IMR-90 (cell line): ENCODE measurements at regions not wholly inside any gene's neighbourhood (a gene's known extent, or its start where the extent isn't known, plus 50 kb on each side); places are given as distances from the start of the nearest gene placed in this dataset.

Experiments used
- ATAC-seq: fragments of 200-7000 bp; cut with Tn5 transposase; 2 replicates; pipeline ENCODE4 v1.9.1; 2020; ENCODE audit warnings: low read depth, mild to moderate bottlenecking, moderate library complexity
- BruUV-seq: library from RNA; stranded (reverse); fragments of 400-500 nt; replicated peaks from 2 replicates; lab custom pipeline; 2021; lab: Mats Ljungman, UMichigan
- CTCF ChIA-PET: fragments of 300-600 bp; formaldehyde crosslinking; extraction: SDS; loops from one replicate; lab custom pipeline; 2021; ENCODE audit warnings: antibody characterized with exemption; lab: Yijun Ruan, JAX
- POLR2A ChIA-PET: fragments of 300-600 bp; sonication (Branson Sonifier 250); formaldehyde crosslinking; loops from one replicate; lab custom pipeline; 2022; ENCODE audit warnings: antibody characterized with exemption; ENCODE audit not compliant: unreplicated experiment; lab: Charles Lee
- DNase-seq: peaks from one replicate; pipeline ENCODE4 v3.0.0; 2013
- H2AFZ ChIP-seq: replicated peaks from 2 replicates; pipeline ENCODE3; 2013; ENCODE audit warnings: low read length, mild to moderate bottlenecking; ENCODE audit not compliant: poor library complexity
- H2AK5ac ChIP-seq: 2 replicates; pipeline ENCODE4 v1.6.1; 2013; ENCODE audit warnings: low read depth, low read length, inconsistent platforms
- H2AK9ac ChIP-seq: replicated peaks from 2 replicates; pipeline ENCODE3; 2013; ENCODE audit warnings: mild to moderate bottlenecking, low read depth, low read length, moderate library complexity; ENCODE audit not compliant: poor library complexity
- H2BK120ac ChIP-seq: 2 replicates; pipeline ENCODE4 v1.6.1; 2013; ENCODE audit warnings: low read depth, low read length, inconsistent platforms
- H2BK15ac ChIP-seq: 3 replicates; pipeline ENCODE4 v1.6.1; 2013; ENCODE audit warnings: low read depth, low read length, inconsistent platforms
- H2BK20ac ChIP-seq: 2 replicates; pipeline ENCODE4 v1.6.1; 2013; ENCODE audit warnings: low read depth, mild to moderate bottlenecking, inconsistent platforms, low read length, moderate library complexity
- H2BK5ac ChIP-seq: 2 replicates; pipeline ENCODE4 v1.6.1; 2013; ENCODE audit warnings: mild to moderate bottlenecking, low read depth, low read length, inconsistent platforms; ENCODE audit not compliant: poor library complexity, severe bottlenecking
- H3K14ac ChIP-seq: replicated peaks from 2 replicates; pipeline ENCODE4 v1.6.1; 2013; ENCODE audit warnings: low read depth, low read length, inconsistent platforms
- H3K18ac ChIP-seq: 2 replicates; pipeline ENCODE4 v1.6.1; 2013; ENCODE audit warnings: low read depth, low read length, control low read depth
- H3K23ac ChIP-seq: 2 replicates; pipeline ENCODE4 v1.6.1; 2013; ENCODE audit warnings: low read depth, low read length, inconsistent platforms
- H3K27ac ChIP-seq: 2 replicates; pipeline ENCODE4 v1.5.1; 2013; ENCODE audit warnings: mild to moderate bottlenecking, control low read depth, low read length; ENCODE audit not compliant: insufficient read depth
- H3K27me3 ChIP-seq: 2 replicates; pipeline ENCODE4 v1.6.1; 2013; ENCODE audit warnings: low read length; ENCODE audit not compliant: control insufficient read depth, insufficient read depth
- H3K36me3 ChIP-seq: 2 replicates; pipeline ENCODE4 v1.6.1; 2013; ENCODE audit warnings: low read length, mixed read lengths; ENCODE audit not compliant: control insufficient read depth, insufficient read depth
- H3K4ac ChIP-seq: 2 replicates; pipeline ENCODE4 v1.6.1; 2013; ENCODE audit warnings: low read depth, low read length, inconsistent platforms
- H3K4me1 ChIP-seq: 2 replicates; pipeline ENCODE4 v1.6.1; 2013; ENCODE audit warnings: low read length, mixed read lengths; ENCODE audit not compliant: control insufficient read depth, insufficient read depth
- H3K4me2 ChIP-seq: 2 replicates; pipeline ENCODE4 v1.6.1; 2013; ENCODE audit warnings: low read depth, mild to moderate bottlenecking, control low read depth, low read length, moderate library complexity
- H3K4me3 ChIP-seq: 2 replicates; pipeline ENCODE4 v1.5.1; 2013; ENCODE audit warnings: low read depth, mild to moderate bottlenecking, control low read depth, low read length, moderate library complexity; ENCODE audit not compliant: insufficient read depth
- H3K56ac ChIP-seq: 2 replicates; pipeline ENCODE4 v1.6.1; 2013; ENCODE audit warnings: low read length, inconsistent platforms; ENCODE audit not compliant: insufficient read depth; ENCODE audit errors: extremely low read depth
- H3K79me1 ChIP-seq, 2 experiments: 2 replicates each; pipeline ENCODE4 v1.6.1; 2013; ENCODE audit warnings: low read length in 2 of 2, inconsistent platforms in 1 of 2, low read depth in 1 of 2
- H3K9ac ChIP-seq: 2 replicates; pipeline ENCODE4 v1.6.1; 2013; ENCODE audit warnings: low read depth, low read length, control low read depth
- H3K9me1 ChIP-seq: 2 replicates; pipeline ENCODE4 v1.6.1; 2013; ENCODE audit warnings: low read length, inconsistent platforms; ENCODE audit not compliant: insufficient read depth
- H3K9me3 ChIP-seq: 2 replicates; pipeline ENCODE4 v1.6.1; 2013; ENCODE audit warnings: low read length; ENCODE audit not compliant: control insufficient read depth, insufficient read depth
- H4K20me1 ChIP-seq: 2 replicates; pipeline ENCODE4 v1.6.1; 2013; ENCODE audit warnings: low read length, inconsistent platforms; ENCODE audit not compliant: insufficient read depth
- H4K5ac ChIP-seq: 2 replicates; pipeline ENCODE4 v1.6.1; 2013; ENCODE audit warnings: mild to moderate bottlenecking, low read depth, low read length, control low read depth
- H4K8ac ChIP-seq, 2 experiments: 2 replicates each; pipeline ENCODE4 v1.6.1; 2013; ENCODE audit warnings: low read depth in 2 of 2, low read length in 2 of 2, control low read depth in 1 of 2, inconsistent platforms in 1 of 2
- H4K91ac ChIP-seq: 2 replicates; pipeline ENCODE4 v1.6.1; 2013; ENCODE audit warnings: low read depth, low read length, inconsistent platforms; ENCODE audit not compliant: insufficient read depth
- BHLHE40 ChIP-seq: fragments of 150-350 bp; IDR thresholded peaks from 2 replicates; pipeline ENCODE4 v1.6.1; 2016; ENCODE audit warnings: mild to moderate bottlenecking, low read depth, low read length
- CEBPB ChIP-seq: IDR thresholded peaks from 2 replicates; pipeline ENCODE4 v1.6.1; 2012; ENCODE audit warnings: low read depth, low read length, improper control_type of control experiment
- CHD1 ChIP-seq: IDR thresholded peaks from 2 replicates; pipeline ENCODE4 v1.6.1; 2012; ENCODE audit warnings: low read depth, low read length, improper control_type of control experiment
- FOS ChIP-seq: fragments of 150-350 bp; IDR thresholded peaks from 2 replicates; pipeline ENCODE4 v1.6.1; 2016; ENCODE audit warnings: low read depth, low read length
- MAFK ChIP-seq: IDR thresholded peaks from 2 replicates; pipeline ENCODE4 v1.6.1; 2012; ENCODE audit warnings: low read depth, low read length, improper control_type of control experiment
- MAZ ChIP-seq: IDR thresholded peaks from 2 replicates; pipeline ENCODE4 v1.6.1; 2012; ENCODE audit warnings: low read depth, mild to moderate bottlenecking, low read length, improper control_type of control experiment, moderate library complexity, borderline replicate concordance
- MXI1 ChIP-seq: IDR thresholded peaks from 2 replicates; pipeline ENCODE4 v1.6.1; 2012; ENCODE audit warnings: low read depth, mild to moderate bottlenecking, low read length, moderate library complexity, borderline replicate concordance
- NFE2L2 ChIP-seq: fragments of 150-350 bp; IDR thresholded peaks from 2 replicates; pipeline ENCODE4 v1.6.1; 2016; ENCODE audit warnings: low read depth, mild to moderate bottlenecking, low read length
- POLR2A ChIP-seq: IDR thresholded peaks from 2 replicates; pipeline ENCODE4 v1.6.1; 2012; ENCODE audit warnings: mild to moderate bottlenecking, low read depth, low read length
- RCOR1 ChIP-seq: IDR thresholded peaks from 2 replicates; pipeline ENCODE4 v1.6.1; 2012; ENCODE audit warnings: mild to moderate bottlenecking, low read length, improper control_type of control experiment; ENCODE audit not compliant: insufficient replicate concordance
- RFX5 ChIP-seq: IDR thresholded peaks from 2 replicates; pipeline ENCODE4 v1.8.0; 2012; ENCODE audit warnings: low read depth, mild to moderate bottlenecking, low read length, moderate library complexity
- SMC3 ChIP-seq: fragments of 150-350 bp; IDR thresholded peaks from 2 replicates; pipeline ENCODE4 v1.6.1; 2016; ENCODE audit warnings: low read depth, mild to moderate bottlenecking, antibody characterized with exemption, low read length, moderate library complexity
- WGBS, 2 experiments: methylation state at CpG; one replicate each; pipeline versions ENCODE4 v1.1.5 to v1.1.7; 2013; ENCODE audit warnings: missing lambda C conversion rate in 2 of 2; ENCODE audit not compliant: insufficient read length in 1 of 2; ENCODE audit errors: extremely low coverage in 2 of 2; 5-methylcytosine and 5-hydroxymethylcytosine counted together
- dilution Hi-C: fragments of 300-500 bp; cut with HindIII; formaldehyde crosslinking; loops from one replicate; pipeline ENCODE4 v1.14.3; 2018; ENCODE audit warnings: low sequenced_read_pairs; ENCODE audit not compliant: unreplicated experiment
- in situ Hi-C: fragments of 300-500 bp; cut with MboI; formaldehyde crosslinking; loops from 3 replicates; pipeline ENCODE4 v1.14.3; 2019; ENCODE audit warnings: low sequenced_read_pairs, inconsistent platforms, mixed read lengths
- intact Hi-C: fragments of 100-400 bp; cut with micrococcal nuclease; formaldehyde crosslinking; loops from 2 replicates; pipeline ENCODE4 v1.10.0; 2022
- TF ChIP-seq, protein P1 (sequence below): fragments of 150-350 bp; IDR thresholded peaks from 2 replicates; pipeline ENCODE4 v1.6.1; 2017; ENCODE audit warnings: mild to moderate bottlenecking, antibody characterized with exemption, low read length, low read depth
- TF ChIP-seq, protein P2 (sequence below): fragments of 150-350 bp; IDR thresholded peaks from 2 replicates; pipeline ENCODE4 v1.6.1; 2016; ENCODE audit warnings: low read depth, mild to moderate bottlenecking, low read length, moderate library complexity, borderline replicate concordance
- TF ChIP-seq, protein P3 (sequence below): conservative IDR thresholded peaks from 2 replicates; pipeline ENCODE4 v1.5.1; 2012; ENCODE audit warnings: mild to moderate bottlenecking, low read depth, low read length, improper control_type of control experiment

DNA sequence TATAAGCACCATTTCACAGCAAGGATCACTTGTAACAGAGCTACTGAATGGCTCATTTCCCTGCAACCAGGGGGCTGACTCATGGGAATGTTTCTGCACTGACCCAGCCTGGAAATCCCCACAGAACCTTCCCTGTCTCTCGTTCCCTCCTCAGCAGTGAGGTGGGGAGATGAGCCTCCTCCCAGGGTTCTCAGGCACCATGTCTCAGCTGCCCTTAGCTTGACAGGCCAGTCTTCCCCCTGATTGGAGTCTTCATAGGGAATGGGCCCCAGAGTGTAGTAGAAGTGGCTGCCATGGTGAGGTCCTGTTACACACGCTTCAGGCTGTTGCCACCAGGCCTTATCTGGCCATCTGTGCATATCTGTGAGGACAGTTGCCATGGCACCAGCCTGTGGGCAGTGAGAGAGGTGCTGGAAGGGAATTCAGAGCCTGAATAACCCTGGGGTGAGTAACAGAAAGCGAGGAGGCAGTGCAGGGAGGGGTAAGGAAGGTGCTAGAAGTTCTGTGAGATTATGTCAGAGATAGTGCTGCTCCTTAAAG lies 324.4 kb downstream of the ENC1 start:
- Histone ChIP-seq H3K9ac (no peak overlapping the region), H3K9me3 (no peaks in the 10 kb centered on the region), H3K18ac (peak overlapping the region; percentile 59; the same call in 1 of the 2 replicates), H2BK5ac (peak overlapping the region; percentile 90), H2BK15ac (peak overlapping the region; percentile 69), H2AFZ (peak overlapping the region; percentile 94), H4K5ac (peak overlapping the region; percentile 58; the same call in 1 of the 2 replicates), H2BK120ac (peak overlapping the region; percentile 98), H3K4ac (peak overlapping the region; percentile 91), H3K23ac (peak overlapping the region; percentile 72; the same call in 1 of the 2 replicates), H2BK20ac (peak overlapping the region; percentile 94), H3K56ac (peak overlapping the region; percentile 72), H4K20me1 (no peaks in the 10 kb centered on the region), H2AK5ac (peak overlapping the region; percentile 72), H3K4me3 (no peak overlapping the region), H3K9me1 (peaks cover 6% of the 10 kb centered on the region; the same call in 1 of the 2 replicates), H3K27me3 (no peaks in the 10 kb centered on the region), H4K8ac (peak overlapping the region; percentile 5 to 96; a peak in 2 of 4 replicates), H2AK9ac (peak overlapping the region; percentile 67), H3K14ac (peak overlapping the region; percentile 86), H4K91ac (peak overlapping the region; percentile 82), H3K36me3 (no peaks in the 10 kb centered on the region), H3K79me1 (no peaks in the 10 kb centered on the region), H3K27ac (peak overlapping the region; percentile 69), H3K4me1 (peaks cover 7% of the 10 kb centered on the region), H3K4me2 (peak overlapping the region; percentile 35; the same call in 1 of the 2 replicates)
- no TSS peak for BruUV-seq
- in situ Hi-C loops: no loop called here
- CTCF ChIA-PET: no interaction called here
- intact Hi-C loops: loop anchor here (5.0 kb wide), 1 partner anchor 326 kb away; the partner anchor contains the start of gene ENC1
- DNase-seq (peak; percentile 98), ATAC-seq (peak; percentile 96)
- dilution Hi-C loops: no loop called here
- WGBS, 2 experiments: no CpG with 5 or more reads among the region's 3 CpGs
- POLR2A ChIA-PET: no interaction called here
- TF ChIP-seq RCOR1 (peak; percentile 33), POLR2A (peak; percentile 71), CEBPB (peak; percentile 71), CHD1 (0 out of 2 replicates have a peak, but pooled peaks have one; percentile 74), MAZ (peak; percentile 71), MXI1 (peak; percentile 40; the same call in 1 of the 2 replicates), SMC3 (no peak), NFE2L2 (no peak; the same call in 1 of the 2 replicates), MAFK (0 out of 2 replicates have a peak, but pooled peaks have one; percentile 11), BHLHE40 (peak; percentile 36; the same call in 1 of the 2 replicates), RFX5 (no peak), FOS (peak; percentile 90)
- TF ChIP-seq, protein P1, sequence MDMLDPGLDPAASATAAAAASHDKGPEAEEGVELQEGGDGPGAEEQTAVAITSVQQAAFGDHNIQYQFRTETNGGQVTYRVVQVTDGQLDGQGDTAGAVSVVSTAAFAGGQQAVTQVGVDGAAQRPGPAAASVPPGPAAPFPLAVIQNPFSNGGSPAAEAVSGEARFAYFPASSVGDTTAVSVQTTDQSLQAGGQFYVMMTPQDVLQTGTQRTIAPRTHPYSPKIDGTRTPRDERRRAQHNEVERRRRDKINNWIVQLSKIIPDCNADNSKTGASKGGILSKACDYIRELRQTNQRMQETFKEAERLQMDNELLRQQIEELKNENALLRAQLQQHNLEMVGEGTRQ: no peak
- TF ChIP-seq, protein P2, sequence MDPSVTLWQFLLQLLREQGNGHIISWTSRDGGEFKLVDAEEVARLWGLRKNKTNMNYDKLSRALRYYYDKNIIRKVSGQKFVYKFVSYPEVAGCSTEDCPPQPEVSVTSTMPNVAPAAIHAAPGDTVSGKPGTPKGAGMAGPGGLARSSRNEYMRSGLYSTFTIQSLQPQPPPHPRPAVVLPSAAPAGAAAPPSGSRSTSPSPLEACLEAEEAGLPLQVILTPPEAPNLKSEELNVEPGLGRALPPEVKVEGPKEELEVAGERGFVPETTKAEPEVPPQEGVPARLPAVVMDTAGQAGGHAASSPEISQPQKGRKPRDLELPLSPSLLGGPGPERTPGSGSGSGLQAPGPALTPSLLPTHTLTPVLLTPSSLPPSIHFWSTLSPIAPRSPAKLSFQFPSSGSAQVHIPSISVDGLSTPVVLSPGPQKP: no peak
- TF ChIP-seq, protein P3, sequence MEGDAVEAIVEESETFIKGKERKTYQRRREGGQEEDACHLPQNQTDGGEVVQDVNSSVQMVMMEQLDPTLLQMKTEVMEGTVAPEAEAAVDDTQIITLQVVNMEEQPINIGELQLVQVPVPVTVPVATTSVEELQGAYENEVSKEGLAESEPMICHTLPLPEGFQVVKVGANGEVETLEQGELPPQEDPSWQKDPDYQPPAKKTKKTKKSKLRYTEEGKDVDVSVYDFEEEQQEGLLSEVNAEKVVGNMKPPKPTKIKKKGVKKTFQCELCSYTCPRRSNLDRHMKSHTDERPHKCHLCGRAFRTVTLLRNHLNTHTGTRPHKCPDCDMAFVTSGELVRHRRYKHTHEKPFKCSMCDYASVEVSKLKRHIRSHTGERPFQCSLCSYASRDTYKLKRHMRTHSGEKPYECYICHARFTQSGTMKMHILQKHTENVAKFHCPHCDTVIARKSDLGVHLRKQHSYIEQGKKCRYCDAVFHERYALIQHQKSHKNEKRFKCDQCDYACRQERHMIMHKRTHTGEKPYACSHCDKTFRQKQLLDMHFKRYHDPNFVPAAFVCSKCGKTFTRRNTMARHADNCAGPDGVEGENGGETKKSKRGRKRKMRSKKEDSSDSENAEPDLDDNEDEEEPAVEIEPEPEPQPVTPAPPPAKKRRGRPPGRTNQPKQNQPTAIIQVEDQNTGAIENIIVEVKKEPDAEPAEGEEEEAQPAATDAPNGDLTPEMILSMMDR: no peak
